Colonic mucosa (tissue), 4 donors: ENCODE measurements at regions not wholly inside any gene's neighbourhood (a gene's known extent, or its start where the extent isn't known, plus 50 kb on each side); places are given as distances from the start of the nearest gene placed in this dataset.

Source experiments
- DNase-seq: peaks from one replicate; pipeline ENCODE4 v3.0.0-alpha.2; 2020
- H3K27ac ChIP-seq: fragments of 200-600 bp; one replicate; pipeline ENCODE4 v1.8.0; 2021
- H3K27me3 ChIP-seq: fragments of 200-600 bp; one replicate; pipeline ENCODE4 v1.8.0; 2021
- H3K36me3 ChIP-seq: fragments of 200-600 bp; one replicate; pipeline ENCODE4 v1.8.0; 2021
- H3K4me1 ChIP-seq: fragments of 200-600 bp; one replicate; pipeline ENCODE4 v1.8.0; 2021; ENCODE audit warnings: mild to moderate bottlenecking
- H3K4me3 ChIP-seq: fragments of 200-600 bp; one replicate; pipeline ENCODE4 v1.8.0; 2021
- H3K9ac ChIP-seq, 2 donors: one replicate each; pipeline ENCODE4 v1.7.0; 2013; ENCODE audit warnings: control low read depth in 2 of 2, low read depth in 2 of 2, low read length in 2 of 2
- H3K9me3 ChIP-seq: fragments of 200-600 bp; one replicate; pipeline ENCODE4 v1.8.0; 2021
- CTCF ChIP-seq: fragments of 200-600 bp; IDR thresholded peaks from one replicate; pipeline ENCODE4 v1.8.0; 2022; ENCODE audit warnings: antibody characterized with exemption, mild to moderate bottlenecking
- intact Hi-C: fragments of 100-400 bp; cut with DNase I; formaldehyde crosslinking; loops from one replicate; pipeline ENCODE4 v1.14.1; 2022
- donor health status: healthy.
- donor health status: DM: no; HTN: no; CAD: no.
- donor health status: DM: no; HTN: no; CAD: no.

- intact Hi-C loops: no loop called here
- no peaks in the 10 kb centered on the region for H3K4me1 ChIP-seq
- peak; percentile 41 for DNase-seq
Observed at GRCh38 chr5:135140446-135141204, 106.6 kb upstream of the PITX1 start.

DNA sequence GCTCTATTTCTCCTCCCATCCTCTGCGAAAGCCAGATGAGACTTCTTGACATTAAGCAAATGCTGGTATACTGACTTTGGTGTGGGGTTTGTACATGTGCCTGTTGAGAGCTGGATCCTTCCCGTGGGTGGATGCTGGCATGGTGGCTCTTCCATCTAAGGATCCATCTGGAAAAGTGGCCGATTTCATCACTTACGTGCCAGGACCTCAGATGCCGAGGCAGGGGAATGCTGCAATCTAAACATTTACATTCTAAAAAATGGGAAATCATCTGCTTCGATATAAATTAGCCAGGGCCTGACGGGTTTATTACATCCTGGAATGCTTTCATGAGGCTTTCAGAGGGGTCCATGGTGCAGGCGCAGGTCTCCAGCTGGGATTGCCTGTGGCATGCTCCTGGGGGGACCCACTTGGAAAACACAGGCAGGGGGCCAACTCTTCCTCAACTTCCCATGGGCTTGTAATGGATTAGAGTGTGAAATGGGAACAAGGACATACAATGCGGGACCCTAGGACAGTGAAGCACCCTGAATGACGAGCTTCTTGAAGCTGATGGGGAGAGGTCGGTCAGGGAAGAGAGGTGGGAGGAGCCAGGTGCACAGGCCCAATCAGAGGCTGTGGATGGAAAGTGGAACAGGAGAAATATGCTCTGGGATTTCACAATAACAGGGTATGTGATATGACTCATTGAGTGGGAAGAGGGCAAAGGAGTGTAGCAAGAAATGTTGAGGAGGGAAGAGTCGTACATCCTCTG, 105.5 kb upstream of the PITX1 start:
- H3K4me1 ChIP-seq: peaks cover 9% of the 10 kb centered on the region
- H3K4me3 ChIP-seq: no peak overlapping the region
- H3K27ac ChIP-seq: peak overlapping the region; percentile 38
- DNase-seq: peak; percentile 42
- TF ChIP-seq CTCF: no peak
- no peak overlapping the region for H3K9ac ChIP-seq
- no peaks in the 10 kb centered on the region for H3K9me3 ChIP-seq
- no peaks in the 10 kb centered on the region for H3K36me3 ChIP-seq
- intact Hi-C loops: no loop called here
- no peaks in the 10 kb centered on the region for H3K27me3 ChIP-seq

More at GRCh38 chr5:135140446-135141204, 106.6 kb upstream of the PITX1 start:
- H3K27ac ChIP-seq: peak overlapping the region; percentile 38
- peak overlapping the region; percentile 8 to 50 for H3K9ac ChIP-seq
- H3K36me3 ChIP-seq: no peaks in the 10 kb centered on the region
- H3K4me3 ChIP-seq: no peak overlapping the region
- H3K27me3 ChIP-seq: no peaks in the 10 kb centered on the region
- no peak for TF ChIP-seq CTCF
- H3K9me3 ChIP-seq: no peaks in the 10 kb centered on the region

DNA sequence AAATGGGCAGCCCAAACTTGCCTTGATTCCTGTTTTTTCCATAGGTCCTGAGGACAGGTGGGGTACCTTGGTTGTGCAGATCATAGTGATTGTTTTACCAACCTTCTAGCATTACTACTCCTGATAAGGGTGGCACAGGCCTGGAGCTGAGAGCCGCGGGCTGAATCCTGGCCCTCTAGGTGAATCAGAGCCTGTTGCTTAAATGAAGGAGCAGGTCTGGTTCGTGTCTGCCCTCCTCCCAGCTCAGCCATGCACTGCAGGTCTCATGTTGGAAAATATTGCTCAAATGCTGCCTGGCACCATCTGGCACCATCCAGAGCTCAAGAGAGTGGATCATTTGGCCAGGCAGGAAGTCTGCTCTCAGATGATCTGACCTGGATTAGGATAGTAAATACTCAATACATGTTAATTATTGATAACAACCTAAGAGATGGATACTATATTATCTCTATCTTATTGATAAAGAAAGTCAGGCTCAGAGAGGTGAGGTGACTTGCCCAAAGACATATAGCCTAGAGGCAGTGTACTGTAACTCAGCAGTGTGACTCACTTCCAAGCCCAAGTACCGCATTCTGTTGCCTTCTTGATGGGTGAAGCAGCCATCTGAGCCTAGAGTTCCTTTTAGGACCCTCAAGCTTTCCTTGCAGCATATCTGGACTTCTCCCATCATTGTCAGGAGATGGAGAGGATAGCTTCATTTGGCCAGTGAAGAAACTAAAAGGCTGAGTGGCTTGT, 104.3 kb upstream of the PITX1 start:
- intact Hi-C loops: no loop called here

GRCh38 chr5:135137146-135137915, 103.3 kb upstream of the PITX1 start:
- H3K4me1 ChIP-seq: peaks cover 12% of the 10 kb centered on the region
- intact Hi-C loops: no loop called here

More for the DNA sequence above, 104.3 kb upstream of the PITX1 start:
- Histone ChIP-seq H3K9ac (no peak overlapping the region), H3K27ac (peak overlapping the region; percentile 38), H3K4me3 (no peak overlapping the region), H3K27me3 (no peaks in the 10 kb centered on the region), H3K4me1 (peaks cover 12% of the 10 kb centered on the region), H3K36me3 (no peaks in the 10 kb centered on the region), H3K9me3 (no peaks in the 10 kb centered on the region)
- TF ChIP-seq CTCF: no peak
- DNase-seq: no peak

More at GRCh38 chr5:135137146-135137915, 103.3 kb upstream of the PITX1 start:
- no peaks in the 10 kb centered on the region for H3K36me3 ChIP-seq
- H3K4me3 ChIP-seq: no peak overlapping the region
- H3K27ac ChIP-seq: no peak overlapping the region
- no peak for DNase-seq
- no peak overlapping the region for H3K9ac ChIP-seq
- TF ChIP-seq CTCF: no peak
- no peaks in the 10 kb centered on the region for H3K9me3 ChIP-seq
- no peaks in the 10 kb centered on the region for H3K27me3 ChIP-seq
